SJCRH30 (cell line): ENCODE measurements at regions not wholly inside any gene's neighbourhood (a gene's known extent, or its start where the extent isn't known, plus 50 kb on each side); places are given as distances from the start of the nearest gene placed in this dataset.
"Not testable (repeated sequence)": the region's sequence is repeated elsewhere in the genome, so short reads cannot be mapped to it uniquely, and the experiment has no call there.

Experiments used
- DNase-seq, 2 experiments: peaks; one replicate each; pipeline ENCODE4 v3.0.0-alpha.2; 2015 to 2020
- H3K27ac ChIP-seq: fragments of 250-450 bp; sonication (Bioruptor Pico); 2 replicates; pipeline ENCODE4 v1.5.1; 2020; ENCODE audit warnings: mild to moderate bottlenecking, moderate library complexity
- H3K27me3 ChIP-seq: fragments of 250-450 bp; sonication (Bioruptor Pico); 2 replicates; pipeline ENCODE4 v1.5.1; 2020; ENCODE audit warnings: mild to moderate bottlenecking, moderate library complexity
- H3K36me3 ChIP-seq: fragments of 250-450 bp; sonication (Bioruptor Pico); 2 replicates; pipeline ENCODE4 v1.5.1; 2020; ENCODE audit warnings: mild to moderate bottlenecking, moderate library complexity
- H3K4me1 ChIP-seq: fragments of 250-450 bp; sonication (Bioruptor Pico); 2 replicates; pipeline ENCODE4 v1.5.1; 2020; ENCODE audit warnings: mild to moderate bottlenecking, moderate library complexity
- H3K4me3 ChIP-seq: fragments of 250-450 bp; sonication (Bioruptor Pico); 2 replicates; pipeline ENCODE4 v1.5.1; 2020; ENCODE audit warnings: mild to moderate bottlenecking, moderate library complexity
- H3K9me3 ChIP-seq: fragments of 250-450 bp; sonication (Bioruptor Pico); replicated peaks from 2 replicates; pipeline ENCODE4 v1.5.1; 2020; ENCODE audit warnings: mild to moderate bottlenecking, moderate library complexity

- DNase-seq = no peak
- Histone ChIP-seq H3K27me3 (no peaks in the 10 kb centered on the region), H3K4me3 (no peak overlapping the region), H3K4me1 (no peaks in the 10 kb centered on the region), H3K36me3 (no peaks in the 10 kb centered on the region), H3K9me3 (no peaks in the 10 kb centered on the region), H3K27ac (no peak overlapping the region)
Observed at GRCh38 chr2:241992753-241993152, 123.2 kb downstream of the RTP5 start.

DNA sequence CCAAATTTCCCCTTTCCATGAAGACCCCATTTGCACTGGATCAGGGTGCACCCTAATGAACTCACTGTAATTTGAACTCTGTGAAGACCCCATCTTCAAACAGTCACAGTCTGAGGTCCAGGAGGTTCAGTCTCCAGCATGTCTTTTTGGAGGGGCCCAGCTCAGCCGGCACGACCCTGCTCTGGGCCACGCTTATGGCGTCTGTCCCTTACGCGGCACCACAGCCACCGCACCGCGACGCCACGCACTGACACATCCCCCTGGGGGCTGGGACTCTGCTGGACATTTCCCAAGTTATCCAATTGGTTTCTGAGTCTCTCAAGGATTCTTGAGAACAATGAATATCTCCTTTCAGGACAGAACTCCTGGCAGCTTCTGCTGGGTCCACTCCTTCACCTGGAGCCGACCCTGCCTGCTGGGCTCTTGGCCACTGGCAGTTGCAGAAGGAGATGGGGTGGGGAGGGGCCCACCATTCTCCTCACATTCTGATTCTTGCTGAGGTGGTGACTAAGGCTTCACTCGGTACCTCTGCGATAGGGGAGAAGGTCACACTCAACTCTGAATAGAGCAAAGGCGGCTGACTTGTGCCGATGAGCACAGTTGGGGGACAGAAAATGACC lies 124.0 kb downstream of the RTP5 start:
- H3K4me1 ChIP-seq = no peaks in the 10 kb centered on the region
- no peak overlapping the region for H3K27ac ChIP-seq
- no peaks in the 10 kb centered on the region for H3K36me3 ChIP-seq
- H3K9me3 ChIP-seq = no peaks in the 10 kb centered on the region
- H3K4me3 ChIP-seq = no peak overlapping the region
- no peak for DNase-seq
- no peaks in the 10 kb centered on the region for H3K27me3 ChIP-seq

DNA sequence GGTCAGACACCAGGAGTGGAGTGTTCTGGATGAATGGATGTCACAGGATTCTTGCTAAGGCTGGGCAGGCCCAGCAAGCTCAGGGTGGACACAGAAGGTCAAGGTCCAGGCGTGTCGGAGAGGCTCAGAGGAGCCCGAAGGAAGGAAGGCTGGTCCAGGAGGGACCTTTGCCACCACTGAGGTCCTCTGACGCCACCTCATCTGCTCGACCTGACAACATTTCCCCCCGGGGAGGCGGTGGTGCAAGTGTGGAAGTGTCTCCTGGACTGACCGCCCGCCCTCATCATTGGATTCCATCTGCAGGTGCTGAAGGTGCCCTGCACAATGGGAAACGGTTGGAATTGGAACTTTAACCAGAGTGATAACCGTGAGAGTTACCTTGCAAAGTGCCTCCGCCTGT lies 124.6 kb downstream of the RTP5 start:
- Histone ChIP-seq H3K27ac (no peak overlapping the region), H3K4me1 (no peaks in the 10 kb centered on the region), H3K36me3 (no peaks in the 10 kb centered on the region), H3K27me3 (no peaks in the 10 kb centered on the region), H3K4me3 (no peak overlapping the region), H3K9me3 (no peaks in the 10 kb centered on the region)
- DNase-seq = no peak

- Histone ChIP-seq H3K27me3 (no peaks in the 10 kb centered on the region), H3K4me3 (no peak overlapping the region), H3K4me1 (no peaks in the 10 kb centered on the region), H3K36me3 (no peaks in the 10 kb centered on the region), H3K9me3 (no peaks in the 10 kb centered on the region), H3K27ac (no peak overlapping the region)
- no peak for DNase-seq
Observed at GRCh38 chr2:241994556-241995213, 125.2 kb downstream of the RTP5 start.

DNA sequence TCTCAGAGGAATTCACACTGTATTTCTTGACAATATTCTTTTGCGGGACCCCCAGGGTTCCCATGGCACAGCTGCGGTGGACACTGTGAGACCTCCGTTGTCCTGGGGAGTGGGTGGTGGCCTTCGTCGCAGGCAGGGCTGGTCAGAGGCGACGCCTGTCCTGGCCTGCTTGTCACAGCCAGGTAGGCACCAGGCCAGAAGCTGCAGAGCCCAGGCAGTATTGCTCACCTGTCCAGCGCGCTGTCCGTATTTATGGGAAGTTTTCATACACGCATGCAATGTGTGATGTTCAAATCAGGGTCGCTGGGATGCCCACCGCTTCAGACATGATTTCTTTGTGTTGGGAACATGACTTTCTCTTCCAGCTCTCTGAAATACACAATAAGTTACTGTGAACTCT lies 126.6 kb downstream of the RTP5 start:
- H3K4me1 ChIP-seq = no peaks in the 10 kb centered on the region
- no peaks in the 10 kb centered on the region for H3K9me3 ChIP-seq
- no peak overlapping the region for H3K4me3 ChIP-seq
- H3K27ac ChIP-seq = no peak overlapping the region
- DNase-seq = no peak
- H3K27me3 ChIP-seq = no peaks in the 10 kb centered on the region
- H3K36me3 ChIP-seq = no peaks in the 10 kb centered on the region

DNA sequence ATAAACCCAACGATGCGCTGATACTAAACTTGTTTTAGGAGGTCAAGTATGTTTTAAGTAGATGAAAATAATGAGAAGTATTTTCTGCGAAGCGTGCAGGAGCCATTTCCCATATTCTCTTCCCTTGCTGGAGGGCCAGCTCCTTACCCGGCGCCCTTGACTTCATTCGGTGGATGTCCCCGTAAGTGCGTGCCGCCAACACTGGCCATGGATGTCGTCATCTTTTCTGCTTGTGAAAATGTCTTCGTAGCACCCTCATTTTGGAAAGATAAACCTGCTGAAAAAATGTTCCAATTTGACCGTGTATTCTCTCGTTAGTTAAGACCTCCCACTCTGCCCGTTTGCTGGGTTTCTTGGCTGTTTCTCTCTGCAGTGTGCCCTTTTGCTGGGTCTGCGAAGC lies 127.5 kb downstream of the RTP5 start:
- H3K9me3 ChIP-seq = no peaks in the 10 kb centered on the region
- no peaks in the 10 kb centered on the region; the same call in 1 of the 2 replicates for H3K27me3 ChIP-seq
- no peak overlapping the region for H3K4me3 ChIP-seq
- no peak for DNase-seq
- no peaks in the 10 kb centered on the region for H3K36me3 ChIP-seq
- H3K4me1 ChIP-seq = no peaks in the 10 kb centered on the region
- H3K27ac ChIP-seq = no peak overlapping the region

GRCh38 chr2:241999184-241999583 lies 129.7 kb downstream of the RTP5 start:
- H3K4me3 ChIP-seq = no peak overlapping the region
- DNase-seq = no peak
- no peaks in the 10 kb centered on the region for H3K4me1 ChIP-seq
- H3K36me3 ChIP-seq = no peaks in the 10 kb centered on the region
- H3K27me3 ChIP-seq = no peaks in the 10 kb centered on the region; the same call in 1 of the 2 replicates
- no peak overlapping the region for H3K27ac ChIP-seq
- H3K9me3 ChIP-seq = no peaks in the 10 kb centered on the region

DNA sequence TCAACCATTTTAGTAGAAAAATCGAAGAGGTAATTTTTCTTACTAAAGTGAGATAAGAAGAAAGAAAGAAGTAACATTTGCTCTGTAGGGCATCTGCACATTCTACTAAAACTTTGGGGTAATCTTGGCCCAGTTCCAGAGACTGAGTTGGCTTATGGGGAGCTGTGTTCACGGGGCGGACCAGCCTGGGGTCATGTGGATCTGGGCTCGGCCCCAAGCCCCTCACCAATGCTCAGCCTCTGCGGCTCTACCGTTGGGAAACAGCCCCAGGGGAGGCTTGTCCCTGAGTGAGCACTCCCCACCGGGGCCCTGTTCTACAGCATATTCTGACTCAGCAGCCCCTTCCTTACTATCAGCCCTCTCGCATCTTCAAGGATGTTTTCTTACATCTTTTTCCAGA lies 132.3 kb downstream of the RTP5 start:
- Histone ChIP-seq H3K9me3 (no peaks in the 10 kb centered on the region), H3K4me1 (no peaks in the 10 kb centered on the region), H3K27me3 (no peaks in the 10 kb centered on the region; the same call in 1 of the 2 replicates), H3K4me3 (no peak overlapping the region), H3K27ac (no peak overlapping the region), H3K36me3 (no peaks in the 10 kb centered on the region)
- no peak for DNase-seq

GRCh38 chr2:242002944-242003343 lies 133.4 kb downstream of the RTP5 start:
- Histone ChIP-seq H3K4me3 (no peak overlapping the region), H3K36me3 (no peaks in the 10 kb centered on the region), H3K4me1 (no peaks in the 10 kb centered on the region), H3K27ac (no peak overlapping the region), H3K9me3 (no peaks in the 10 kb centered on the region), H3K27me3 (no peaks in the 10 kb centered on the region; the same call in 1 of the 2 replicates)
- no peak for DNase-seq

- Histone ChIP-seq H3K27me3 (no peaks in the 10 kb centered on the region; the same call in 1 of the 2 replicates), H3K9me3 (no peaks in the 10 kb centered on the region), H3K27ac (no peak overlapping the region), H3K4me3 (no peak overlapping the region), H3K36me3 (no peaks in the 10 kb centered on the region), H3K4me1 (no peaks in the 10 kb centered on the region)
- DNase-seq = no peak
Observed at GRCh38 chr2:242004223-242004901, 134.8 kb downstream of the RTP5 start.

GRCh38 chr2:242004902-242005230 lies 135.3 kb downstream of the RTP5 start:
- no peak for DNase-seq
- H3K4me1 ChIP-seq = no peaks in the 10 kb centered on the region
- no peaks in the 10 kb centered on the region; the same call in 1 of the 2 replicates for H3K27me3 ChIP-seq
- no peak overlapping the region for H3K4me3 ChIP-seq
- H3K36me3 ChIP-seq = no peaks in the 10 kb centered on the region
- no peak overlapping the region for H3K27ac ChIP-seq
- no peaks in the 10 kb centered on the region for H3K9me3 ChIP-seq

DNA sequence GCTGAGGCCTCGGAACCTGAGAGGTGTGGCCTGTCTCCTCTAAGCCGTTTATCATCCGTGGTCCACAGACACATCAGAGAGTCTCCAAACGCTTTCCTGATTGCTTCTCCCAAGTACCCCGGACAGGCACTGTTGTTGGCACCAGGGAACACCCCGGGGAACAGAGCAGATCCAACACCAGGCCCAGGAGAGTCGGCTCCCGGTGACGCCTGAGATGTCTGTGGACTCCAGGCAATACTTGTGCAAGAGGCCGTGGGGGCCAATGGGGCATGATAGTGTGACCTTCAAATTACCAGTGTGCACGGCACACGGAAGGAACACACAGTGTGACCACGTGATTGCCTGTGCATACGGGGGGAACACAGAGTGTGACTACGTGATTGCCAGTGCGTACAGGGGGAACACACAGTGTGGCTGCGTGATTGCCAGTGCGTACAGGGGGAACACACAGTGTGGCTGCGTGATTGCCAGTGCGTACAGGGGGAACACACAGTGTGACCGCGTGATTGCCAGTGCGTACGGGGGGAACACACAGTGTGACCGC lies 136.6 kb downstream of the RTP5 start:
- not testable (repeated sequence) for H3K9me3 ChIP-seq, DNase-seq, H3K4me3 ChIP-seq, H3K4me1 ChIP-seq, H3K27ac ChIP-seq, H3K36me3 ChIP-seq, H3K27me3 ChIP-seq

DNA sequence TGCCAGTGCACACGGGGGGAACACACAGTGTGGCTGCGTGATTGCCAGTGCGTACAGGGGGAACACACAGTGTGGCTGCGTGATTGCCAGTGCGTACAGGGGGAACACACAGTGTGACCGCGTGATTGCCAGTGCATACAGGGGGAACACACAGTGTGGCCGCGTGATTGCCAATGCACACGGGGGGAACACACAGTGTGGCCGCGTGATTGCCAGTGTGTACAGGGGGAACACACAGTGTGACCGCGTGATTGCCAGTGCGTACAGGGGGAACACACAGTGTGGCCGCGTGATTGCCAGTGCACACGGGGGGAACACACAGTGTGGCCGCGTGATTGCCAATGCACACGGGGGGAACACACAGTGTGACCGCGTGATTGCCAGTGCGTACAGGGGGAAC lies 139.4 kb downstream of the RTP5 start:
- not testable (repeated sequence) for H3K27me3 ChIP-seq, DNase-seq

GRCh38 chr2:242009846-242010245 lies 140.3 kb downstream of the RTP5 start:
- H3K27ac ChIP-seq, DNase-seq, H3K4me1 ChIP-seq, H3K36me3 ChIP-seq, H3K27me3 ChIP-seq, H3K4me3 ChIP-seq, H3K9me3 ChIP-seq: not testable (repeated sequence)

More for the DNA sequence above, 139.4 kb downstream of the RTP5 start:
- H3K4me3 ChIP-seq, H3K36me3 ChIP-seq, H3K4me1 ChIP-seq, H3K9me3 ChIP-seq, H3K27ac ChIP-seq: not testable (repeated sequence)
